ENCODE measurements at regions not wholly inside any gene's neighbourhood (a gene's known extent, or its start where the extent isn't known, plus 50 kb on each side); places are given as distances from the start of the nearest gene placed in this dataset.
"Not testable (repeated sequence)": the region's sequence is repeated elsewhere in the genome, so short reads cannot be mapped to it uniquely, and the experiment has no call there.

GRCh38 chr1:66462313-66462712, 71.6 kb upstream of the SGIP1 start:
- no peak for DNase-seq

DNA sequence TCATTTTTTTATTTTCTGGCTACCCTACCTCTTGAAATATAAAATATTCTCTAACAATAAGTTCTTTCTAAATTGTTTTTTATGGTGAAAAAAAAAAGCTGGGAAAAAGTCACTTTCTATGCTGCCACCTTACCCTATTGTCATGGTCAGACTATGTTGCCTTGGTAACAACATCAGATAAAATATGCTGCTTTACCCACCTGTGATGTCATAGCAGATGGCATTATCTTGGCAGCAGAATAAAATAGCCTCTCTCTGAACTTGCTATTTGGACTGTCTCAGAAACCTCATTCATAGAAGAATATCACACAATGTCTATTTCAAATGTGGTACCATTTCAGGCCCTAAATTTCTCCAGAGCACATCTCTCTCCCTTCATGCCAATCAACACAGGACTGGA, 69.6 kb upstream of the SGIP1 start:
- DNase-seq: no peak

GRCh38 chr1:66464802-66465201, 69.2 kb upstream of the SGIP1 start:
- DNase-seq: no peak

DNA sequence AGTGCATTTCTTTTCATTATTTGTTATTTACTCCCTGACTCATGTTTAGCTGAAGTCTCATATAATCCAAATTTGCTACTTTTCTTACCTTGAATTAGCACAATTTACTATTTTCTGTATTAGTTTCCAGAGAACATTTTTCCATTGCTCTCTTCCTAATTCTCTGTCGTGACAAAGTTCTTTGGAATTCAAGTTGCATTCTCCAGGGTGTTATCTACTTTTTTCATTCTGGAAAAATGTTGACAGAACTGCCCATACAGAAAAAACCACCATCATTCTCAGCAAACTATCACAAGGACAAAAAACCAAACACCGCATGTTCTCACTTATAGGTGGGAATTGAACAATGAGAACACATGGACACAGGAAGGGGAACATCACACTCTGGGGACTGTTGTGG, 67.3 kb upstream of the SGIP1 start:
- not testable (repeated sequence) for DNase-seq

DNA sequence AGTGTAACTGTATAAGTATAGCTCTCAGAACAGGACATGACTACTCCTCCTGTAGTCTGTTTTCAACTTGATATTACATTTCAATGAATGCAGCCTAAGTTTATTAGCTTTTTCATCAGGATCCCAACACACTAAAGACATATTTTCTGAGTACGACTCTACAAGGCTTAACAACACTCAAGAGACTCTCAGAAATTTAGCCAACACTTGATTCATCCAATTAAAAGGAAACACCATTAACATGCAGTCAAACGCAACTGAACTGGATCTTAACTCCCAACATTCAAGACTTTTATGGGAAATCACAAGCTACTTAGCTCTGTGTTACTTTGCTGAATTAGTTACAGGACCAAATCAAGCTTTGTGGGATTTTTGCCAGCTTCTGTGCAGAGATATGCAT, 65.2 kb upstream of the SGIP1 start:
- no peak for DNase-seq

GRCh38 chr1:66475940-66476339, 58.0 kb upstream of the SGIP1 start:
- DNase-seq: no peak

DNA sequence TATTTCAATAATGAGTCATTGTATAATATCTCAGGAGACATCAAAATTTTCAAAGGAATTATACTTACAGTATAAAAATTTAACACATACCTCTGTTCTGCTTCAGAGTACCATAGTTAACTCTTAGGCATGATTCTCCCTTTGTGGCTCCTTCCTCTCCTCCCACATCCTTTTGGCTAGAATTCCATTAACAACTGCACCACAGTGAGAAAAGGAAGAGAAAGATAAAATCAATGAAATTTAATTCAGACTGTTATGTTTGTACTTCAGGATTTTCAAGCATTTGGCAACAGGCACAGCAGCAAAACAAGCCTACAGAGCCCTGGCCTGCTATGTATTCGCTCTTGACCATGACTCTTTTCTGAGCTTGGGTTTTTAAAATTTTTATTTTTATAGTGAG, 57.2 kb upstream of the SGIP1 start:
- DNase-seq: no peak

- DNase-seq: no peak
These were observed 55.8 kb upstream of the SGIP1 start for GRCh38 chr1:66478116-66478515.

- no peak for DNase-seq
These were observed 53.8 kb upstream of the SGIP1 start for GRCh38 chr1:66480162-66480561.

DNA sequence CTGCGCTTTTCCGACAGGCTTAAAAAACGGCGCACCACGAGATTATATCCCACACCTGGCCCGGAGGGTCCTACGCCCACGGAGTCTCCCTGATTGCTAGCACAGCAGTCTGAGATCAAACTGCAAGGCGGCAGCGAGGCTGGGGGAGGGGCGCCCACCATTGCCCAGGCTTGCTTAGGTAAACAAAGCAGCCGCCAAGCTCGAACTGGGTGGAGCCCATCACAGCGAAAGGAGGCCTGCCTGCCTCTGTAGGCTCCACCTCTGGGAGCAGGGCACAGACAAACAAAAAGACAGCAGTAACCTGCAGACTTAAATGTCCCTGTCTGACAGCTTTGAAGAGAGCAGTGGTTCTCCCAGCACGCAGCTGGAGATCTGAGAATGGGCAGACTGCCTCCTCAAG, 52.7 kb upstream of the SGIP1 start:
- not testable (repeated sequence) for DNase-seq
